ENCODE measurements at regions not wholly inside any gene's neighbourhood (a gene's known extent, or its start where the extent isn't known, plus 50 kb on each side); places are given as distances from the start of the nearest gene placed in this dataset.

DNA sequence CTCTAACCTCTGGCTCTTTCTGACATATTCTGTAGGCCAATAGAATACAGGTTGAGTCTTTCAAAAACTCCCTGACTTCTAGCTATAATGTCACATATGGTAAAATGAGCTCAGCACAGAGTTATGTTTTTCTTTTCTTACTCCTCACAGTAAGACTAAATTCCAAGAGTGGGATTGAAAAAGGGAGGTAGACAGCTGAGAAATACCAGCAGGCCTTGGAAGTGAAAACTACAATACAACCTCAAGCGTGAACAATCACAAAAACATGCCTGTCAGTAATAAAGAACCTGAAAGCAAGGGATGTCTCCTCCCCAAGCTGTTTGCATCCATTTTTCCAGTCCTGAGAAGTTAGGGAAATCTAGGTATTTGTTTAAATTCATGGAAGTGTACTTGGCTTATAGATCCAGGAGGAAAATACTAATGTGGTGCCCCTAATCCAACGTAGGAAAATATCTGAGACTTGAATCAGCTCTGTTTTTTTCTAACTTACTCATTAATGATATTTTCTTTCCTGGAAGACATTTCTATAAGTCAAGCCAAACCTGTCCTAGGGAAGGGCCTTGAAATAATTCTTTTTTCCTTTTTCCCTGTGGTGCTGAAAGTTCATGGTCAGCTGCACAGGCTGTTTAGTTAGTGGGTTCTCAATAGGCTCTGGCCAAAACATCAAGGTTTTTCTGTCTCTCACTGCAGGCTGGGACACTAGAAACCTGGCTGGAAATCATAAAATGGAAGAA is 167.9 kb upstream of the SPATS2L start:
- no peak for DNase-seq

DNA sequence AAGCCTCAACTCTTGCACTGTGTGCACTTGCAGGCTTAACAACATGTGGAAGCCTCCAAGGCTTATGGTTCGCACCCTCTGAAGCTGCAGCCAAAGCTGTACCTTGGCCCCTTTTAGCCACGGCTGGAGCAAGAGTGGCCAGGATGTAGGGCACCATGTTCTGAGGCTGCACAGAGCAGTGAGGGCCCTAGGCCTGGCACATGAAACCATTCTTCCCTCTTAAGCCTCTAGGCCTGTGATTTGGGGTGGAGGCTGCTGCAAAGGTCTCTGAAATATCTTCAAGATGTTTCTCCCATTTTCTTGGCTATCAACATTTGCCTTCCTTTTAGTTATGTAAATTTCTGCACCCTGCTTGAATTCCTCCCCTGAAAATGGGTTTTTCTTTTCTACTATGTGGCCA is 161.9 kb upstream of the SPATS2L start:
- no peak for DNase-seq

DNA sequence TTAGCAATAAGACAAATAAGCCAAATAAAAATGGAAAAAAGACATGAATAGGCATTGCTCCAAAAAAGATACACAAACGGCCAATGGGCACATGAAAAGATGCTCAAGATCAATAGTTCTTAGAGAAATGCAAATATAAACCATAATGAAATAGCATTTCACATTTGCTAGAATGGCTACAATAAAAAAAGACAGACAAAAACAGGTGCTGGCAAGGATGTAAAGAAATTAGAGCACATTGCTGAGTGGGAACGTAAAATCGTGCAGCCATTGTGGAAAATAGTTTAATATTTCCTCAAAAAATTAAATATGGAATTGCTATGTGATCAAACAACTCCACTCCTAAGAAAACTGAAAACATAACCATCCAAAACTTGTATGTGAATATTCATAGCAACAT is 160.0 kb upstream of the SPATS2L start:
- DNase-seq: no peak

DNA sequence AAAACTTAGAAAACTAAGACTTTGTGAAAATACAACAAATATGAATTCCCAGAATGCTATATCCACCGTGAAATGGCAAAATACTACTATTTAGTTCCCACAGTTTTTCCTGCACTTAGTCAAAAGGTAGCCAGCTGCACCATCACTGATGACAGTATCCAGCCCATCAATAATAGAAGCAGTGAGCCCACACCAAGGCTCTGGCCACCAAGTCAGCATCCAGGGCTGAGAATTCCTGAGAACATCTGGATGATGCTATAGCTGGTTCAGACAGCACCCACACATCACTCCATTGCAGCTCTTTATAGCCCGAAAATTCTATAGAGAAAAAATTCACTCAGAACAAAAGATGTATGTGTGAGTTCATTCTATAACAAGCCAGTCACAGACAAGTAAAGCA is 159.1 kb upstream of the SPATS2L start:
- no peak for DNase-seq

DNA sequence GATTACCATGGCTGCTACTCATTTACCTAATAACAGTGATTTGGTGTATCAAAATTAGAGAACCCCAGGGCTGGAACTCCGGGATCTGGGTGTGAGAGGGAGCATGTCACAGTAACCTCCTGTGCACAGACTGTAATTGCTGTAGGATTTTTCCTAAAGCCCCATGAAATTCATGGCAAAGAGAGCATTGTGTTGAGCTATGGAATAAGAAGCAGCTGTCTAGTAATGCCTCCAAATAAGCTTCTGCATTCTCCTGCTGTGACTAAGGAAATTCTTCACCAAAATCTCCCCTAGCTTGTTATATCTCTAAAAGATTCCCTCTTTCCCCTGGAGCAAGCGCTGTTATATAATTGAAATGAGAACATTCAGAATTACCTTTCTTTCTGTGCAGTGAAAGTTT is 158.1 kb upstream of the SPATS2L start:
- no peak for DNase-seq

DNA sequence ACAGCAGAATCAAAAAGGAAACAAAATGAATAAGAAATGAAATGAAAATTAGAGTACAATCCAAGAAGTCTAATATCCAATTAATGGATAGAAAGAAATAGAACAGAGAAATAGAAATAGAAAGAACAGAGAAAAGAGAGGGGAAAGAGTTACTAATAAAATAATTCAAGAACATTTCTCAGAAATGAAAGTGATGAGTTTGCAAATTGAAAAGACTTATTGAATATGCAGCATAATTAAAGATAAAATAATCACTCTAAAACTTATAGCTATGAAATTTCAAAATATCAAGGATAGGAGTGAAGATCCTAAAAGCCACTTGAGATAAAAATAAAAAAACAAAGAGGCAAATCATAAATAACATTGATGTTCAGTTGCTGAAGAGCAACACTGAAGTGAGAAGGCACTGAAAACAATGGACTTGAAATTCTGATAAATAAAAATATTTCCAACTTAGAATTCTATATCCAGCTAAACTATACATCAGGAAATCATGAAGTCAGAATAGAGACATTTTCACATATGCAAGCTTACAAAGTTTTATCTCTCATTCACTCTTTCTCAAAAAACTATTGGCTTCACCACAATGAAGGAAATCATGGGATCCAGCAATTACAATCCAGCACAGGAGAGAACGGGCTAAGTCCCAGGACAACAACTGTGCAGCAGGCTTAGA is 155.9 kb upstream of the SPATS2L start:
- no peak for DNase-seq

DNA sequence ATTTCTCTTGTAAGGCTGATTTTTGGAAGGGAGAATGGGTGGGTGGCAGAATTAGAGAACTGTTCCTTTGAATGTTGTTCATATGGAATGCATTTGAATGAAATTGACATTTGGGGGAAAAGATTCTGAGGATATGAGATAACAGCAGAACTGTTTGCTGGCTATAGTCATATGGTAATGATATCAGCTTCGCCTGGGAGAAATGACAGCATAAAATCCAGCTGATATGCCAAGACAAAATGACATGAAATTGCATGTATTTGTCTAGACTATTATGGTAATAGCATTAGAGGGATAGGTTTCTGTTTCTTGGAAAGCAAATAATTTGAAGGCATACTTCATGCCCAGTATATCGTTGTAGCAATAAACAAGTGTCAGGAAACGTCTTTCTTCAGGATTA is 150.8 kb upstream of the SPATS2L start:
- no peak for DNase-seq

DNA sequence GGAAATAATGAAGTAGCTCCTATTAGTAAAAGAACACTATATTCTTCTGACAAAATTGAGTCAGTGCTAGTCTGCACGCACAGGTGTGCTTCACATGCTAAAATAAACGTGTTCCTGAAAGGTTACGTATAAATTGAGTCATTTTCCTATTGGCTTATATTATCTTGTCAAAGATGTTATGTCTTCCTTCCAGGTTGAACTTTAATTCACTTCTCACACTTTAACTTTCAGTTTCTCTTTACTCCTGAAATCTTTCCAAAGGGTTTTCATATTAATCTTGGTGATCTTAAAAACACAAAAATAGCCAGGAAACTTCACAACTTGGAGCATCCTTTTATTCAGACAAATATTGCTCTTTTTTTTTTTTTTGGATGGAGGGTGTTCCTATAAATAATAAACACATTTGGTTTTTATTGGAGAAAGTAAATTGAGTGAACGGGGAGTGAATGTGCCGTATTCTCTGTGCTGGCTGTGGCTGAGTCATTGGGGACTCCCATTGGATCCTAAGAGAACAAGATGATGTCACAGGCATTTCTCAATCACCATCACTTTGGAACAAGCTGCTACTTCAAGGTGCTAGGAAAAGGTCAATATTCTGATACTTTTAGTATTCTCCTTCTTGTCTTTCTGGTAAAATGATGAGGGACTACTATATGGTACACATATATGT is 150.2 kb upstream of the SPATS2L start:
- DNase-seq: no peak

DNA sequence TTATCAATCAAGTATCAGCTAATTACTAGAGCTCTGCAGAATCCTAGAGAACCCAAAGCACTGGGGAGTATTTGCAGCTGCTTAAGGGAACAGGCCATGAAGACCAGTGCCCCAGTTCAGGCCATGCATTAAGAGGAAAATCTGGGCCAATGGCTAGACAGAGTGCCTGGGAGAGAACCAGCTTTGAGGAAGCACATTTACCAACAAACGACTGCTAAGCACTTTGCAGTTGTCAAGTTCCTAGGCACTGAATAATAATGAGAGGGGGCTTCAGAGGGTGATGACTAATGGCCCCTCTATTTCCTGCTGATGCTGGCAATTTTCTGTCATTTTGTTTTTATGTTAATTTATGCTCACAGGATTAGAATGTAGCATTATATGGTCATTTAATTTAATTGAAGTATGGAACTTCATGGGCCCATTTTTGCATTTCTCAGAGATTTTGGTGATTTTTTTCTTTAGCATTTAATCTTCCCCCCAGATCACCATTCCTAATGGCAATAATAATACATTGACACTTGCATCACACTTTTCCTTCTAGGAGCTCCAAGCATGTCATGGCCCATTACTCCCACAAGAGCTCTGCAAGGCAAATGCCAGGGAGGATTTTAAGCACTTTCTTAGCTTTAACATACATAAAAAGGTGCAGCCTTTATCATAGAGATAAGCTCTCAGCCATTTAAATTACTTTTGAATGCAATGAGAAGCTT is 147.7 kb upstream of the SPATS2L start:
- DNase-seq: no peak

DNA sequence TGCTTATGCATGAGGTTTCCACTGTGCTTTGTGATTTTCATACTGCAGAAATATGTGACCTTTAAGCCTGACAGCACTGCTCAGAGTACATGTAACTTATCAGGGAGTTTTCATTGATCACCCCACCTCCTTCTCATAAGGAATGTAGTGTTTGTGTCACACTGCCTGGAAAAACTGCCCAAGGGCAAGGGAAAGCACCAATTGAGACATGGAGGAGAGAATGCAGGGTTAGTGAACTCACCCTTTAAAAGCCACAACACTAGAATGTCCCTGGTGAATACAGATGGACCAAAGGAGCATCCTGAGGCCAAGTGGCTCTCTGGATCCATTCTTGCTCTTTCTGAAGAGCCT is 147.2 kb upstream of the SPATS2L start:
- no peak for DNase-seq

DNA sequence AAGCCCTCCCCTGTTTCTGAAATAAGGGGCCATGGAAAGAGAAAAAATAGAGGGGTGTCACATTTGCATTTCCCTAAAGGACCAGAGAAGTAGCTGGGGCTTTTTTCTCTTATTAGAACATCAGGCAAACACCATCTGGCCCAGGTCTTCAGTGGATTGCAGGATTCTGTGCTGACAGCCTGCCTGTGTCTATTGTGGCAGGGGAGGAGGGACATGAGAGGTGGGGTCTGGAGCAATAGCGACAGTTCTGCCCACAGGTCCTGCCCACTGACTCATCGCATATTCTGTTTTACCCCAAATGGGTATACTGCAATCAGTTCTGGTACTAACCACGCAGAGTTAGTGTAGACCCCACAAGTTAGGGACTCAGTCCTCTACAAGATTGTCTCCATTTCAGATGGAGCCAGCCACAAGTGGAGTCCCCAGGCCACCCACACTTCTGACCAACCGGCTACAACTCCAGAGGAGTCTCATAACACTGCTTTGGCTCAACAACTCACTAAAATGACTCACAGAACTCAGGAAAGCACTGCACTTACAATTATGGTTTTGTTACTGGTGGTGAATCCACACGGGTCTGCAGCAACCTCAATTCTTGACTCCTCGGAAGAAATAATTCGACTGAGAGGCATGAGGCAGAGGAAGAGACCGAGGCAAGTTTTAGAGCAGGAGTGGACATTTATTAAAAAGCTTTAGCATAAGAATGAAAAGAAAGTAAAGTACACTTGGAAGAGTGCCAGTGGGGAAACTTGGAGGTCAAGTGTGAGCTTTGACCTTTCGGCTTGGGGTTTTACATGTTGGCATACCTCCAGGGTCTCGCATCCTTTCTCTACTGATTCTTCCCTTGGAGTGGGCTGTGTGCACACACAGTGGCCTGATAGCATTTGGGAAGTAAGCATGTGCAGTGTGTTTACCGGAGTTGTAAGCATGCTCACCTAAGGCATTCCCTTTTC is 146.4 kb upstream of the SPATS2L start:
- no peak for DNase-seq

DNA sequence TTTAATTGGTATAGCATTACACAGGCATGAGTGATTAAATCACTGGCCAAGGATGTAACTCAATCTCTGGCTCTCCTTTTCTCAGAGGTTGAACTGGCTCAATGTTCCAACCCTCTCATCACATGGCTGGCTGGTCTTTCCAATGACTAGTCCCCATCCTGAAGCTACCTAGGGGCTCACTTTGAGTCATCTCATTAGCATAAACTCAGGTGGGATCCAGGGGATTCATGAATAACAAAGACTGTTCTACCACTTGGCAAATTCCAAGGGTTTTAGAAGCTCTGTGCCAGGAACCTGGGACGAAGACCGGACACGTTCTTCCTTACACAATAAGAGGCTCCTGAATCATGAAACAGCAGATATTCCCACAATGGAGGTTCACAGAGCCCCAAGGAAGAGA is 145.0 kb upstream of the SPATS2L start:
- no peak for DNase-seq

DNA sequence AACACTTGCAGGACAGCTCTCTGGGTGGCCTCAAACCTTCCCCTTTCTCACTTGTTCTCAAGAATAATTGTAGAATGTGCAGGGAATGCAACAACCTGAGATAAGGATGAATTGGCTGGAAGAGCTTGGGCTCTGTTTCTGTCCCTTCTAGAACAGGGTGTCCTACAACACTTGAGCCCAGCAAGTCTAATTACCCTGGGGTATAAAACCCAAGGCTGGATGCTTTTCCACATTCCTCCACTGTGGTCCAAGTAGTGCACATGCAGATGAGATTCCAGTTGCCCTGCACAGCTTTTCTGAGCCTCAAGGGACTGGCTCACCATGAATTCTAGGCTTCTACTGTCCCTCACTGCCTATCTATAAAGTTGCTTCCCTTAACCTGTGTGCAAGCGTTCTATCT is 140.8 kb upstream of the SPATS2L start:
- no peak for DNase-seq

DNA sequence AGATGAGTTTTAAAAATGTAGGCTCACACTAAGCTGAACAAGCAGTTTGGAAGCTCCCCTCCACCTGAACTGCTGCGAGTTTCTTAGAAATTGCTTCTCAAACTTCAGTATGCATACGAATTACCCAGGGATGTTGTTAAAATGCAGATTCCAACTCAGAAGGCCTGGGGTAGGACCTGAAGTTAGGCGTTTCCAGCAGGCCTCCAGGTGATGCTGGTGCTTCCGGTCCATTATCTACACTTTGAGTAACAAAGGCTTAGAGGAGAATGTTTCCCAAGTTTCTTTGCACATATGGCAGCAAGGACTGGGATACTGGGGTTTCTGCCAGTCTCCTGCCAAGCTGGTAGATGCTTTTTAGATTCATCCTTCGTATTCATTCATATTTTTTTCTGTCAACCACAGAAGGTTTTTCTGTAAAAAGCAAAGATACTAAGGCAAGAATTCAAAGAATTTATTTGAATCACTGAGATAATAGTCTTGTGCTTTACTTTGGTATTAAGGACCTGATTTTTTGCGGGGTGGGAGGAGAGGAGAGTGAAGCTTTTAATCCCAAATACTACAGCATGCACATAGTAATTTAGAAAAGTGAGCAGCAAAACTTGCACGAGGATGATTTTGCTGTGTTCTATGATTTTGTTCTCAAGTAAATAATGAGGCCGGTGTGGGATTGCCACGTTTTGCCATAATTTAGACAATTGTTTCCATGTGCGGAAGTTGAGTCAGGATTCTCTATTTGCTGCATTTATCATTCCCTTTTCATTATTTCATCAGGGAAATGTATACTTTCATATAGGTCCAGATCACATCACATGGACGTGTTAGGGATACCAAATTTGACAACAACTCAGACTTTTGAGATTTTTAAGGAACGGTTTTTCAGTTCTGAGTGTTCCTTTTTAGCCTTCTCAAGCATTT is 137.6 kb upstream of the SPATS2L start:
- DNase-seq: no peak

DNA sequence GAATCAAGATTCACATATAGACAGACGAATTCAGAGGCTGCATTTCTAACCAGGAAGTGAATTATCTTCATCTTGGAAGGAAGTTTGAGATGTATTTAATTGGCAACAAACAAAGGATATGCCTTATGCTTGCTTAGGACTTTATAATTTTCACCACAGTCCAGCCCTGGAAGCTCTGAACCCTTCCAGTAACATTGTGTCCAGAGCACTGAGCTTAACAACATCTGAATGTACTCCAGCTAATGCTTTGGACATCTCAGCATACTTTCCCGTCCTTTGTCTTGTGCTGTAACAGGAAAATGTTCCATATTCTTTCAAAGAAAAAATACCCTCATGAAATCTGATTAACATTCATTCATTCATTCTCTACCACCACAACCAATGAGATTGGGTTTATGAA is 136.3 kb upstream of the SPATS2L start:
- no peak for DNase-seq

DNA sequence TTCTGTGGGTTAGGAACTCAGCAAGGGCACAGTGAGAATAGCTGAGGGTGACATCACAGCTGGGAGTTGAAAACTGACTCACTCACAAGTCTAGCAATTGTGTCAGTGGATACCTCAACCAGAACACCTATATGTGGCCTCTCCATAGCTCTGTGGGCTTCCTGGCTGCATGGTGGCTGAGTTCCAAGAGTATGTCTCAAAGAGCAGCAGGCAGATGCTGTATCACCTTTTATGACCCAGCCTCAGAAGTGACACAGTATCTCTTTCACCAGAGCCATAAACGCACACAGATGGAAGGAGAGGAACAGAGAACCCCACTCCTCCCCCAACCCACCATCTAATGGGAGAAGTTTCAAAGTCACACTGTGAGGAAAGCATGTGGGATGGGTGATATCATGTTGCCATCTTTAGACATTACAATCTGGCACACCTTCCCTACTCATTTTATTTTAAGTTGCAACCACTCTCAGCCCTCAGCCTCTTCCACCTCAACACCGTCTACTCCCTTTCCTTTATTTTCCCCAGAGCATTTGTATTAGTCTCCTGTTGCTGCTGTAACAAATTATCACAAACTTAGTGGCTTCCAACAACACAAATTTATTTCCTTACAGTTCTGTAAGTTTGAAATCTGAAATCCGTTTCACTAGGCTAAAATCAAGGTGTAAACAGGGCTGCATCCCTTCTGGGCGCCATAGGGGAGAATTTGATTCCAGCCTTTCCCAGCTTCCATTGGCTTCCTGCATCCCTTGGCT is 134.6 kb upstream of the SPATS2L start:
- DNase-seq: no peak

DNA sequence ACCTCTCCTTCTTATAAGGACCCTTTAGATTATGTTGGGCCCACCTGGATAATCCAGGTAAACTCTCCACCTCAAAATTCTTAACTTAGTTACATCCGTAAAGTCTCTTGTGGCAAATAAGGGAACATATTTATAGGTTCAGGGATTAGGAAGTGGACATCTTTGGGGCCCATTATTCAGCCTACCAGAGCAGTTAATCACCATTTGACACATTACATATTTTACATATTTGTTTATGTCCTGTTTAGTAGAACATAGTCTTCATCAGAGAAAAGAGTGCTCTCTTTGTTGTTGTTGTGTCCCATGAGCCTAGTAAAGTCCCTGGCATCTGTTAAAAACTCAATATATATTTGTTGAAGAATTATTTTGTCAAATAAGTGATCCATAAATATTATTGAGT is 134.0 kb upstream of the SPATS2L start:
- DNase-seq: no peak

DNA sequence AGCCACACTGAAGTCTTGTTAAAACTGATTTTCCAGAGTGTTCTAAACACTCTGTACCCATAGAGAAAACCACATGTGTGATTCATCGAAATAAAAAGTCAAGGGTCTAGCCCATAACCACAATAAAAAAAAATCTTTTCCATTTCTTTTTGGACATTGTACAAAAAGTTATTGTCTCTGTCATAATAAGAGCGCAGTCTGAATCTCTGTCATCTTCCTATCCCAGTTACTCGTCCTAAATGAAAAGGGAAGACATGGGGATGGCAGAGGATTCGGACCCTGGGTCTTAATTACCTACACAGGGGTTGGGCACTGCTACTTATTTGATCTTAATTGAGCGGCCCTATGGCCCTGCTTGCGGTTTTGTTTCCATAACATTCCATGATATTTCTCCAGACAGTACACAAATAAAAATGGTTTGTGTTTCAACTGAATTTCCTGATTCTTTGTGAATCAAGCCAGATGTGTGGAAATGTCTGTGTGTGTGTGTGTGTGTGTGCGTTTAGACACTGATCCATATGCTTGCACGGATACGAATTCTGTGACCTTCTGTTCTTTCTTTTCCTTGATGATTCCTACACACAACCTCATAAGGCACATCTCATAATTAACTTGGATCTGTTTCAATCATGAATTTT is 133.4 kb upstream of the SPATS2L start:
- no peak for DNase-seq

DNA sequence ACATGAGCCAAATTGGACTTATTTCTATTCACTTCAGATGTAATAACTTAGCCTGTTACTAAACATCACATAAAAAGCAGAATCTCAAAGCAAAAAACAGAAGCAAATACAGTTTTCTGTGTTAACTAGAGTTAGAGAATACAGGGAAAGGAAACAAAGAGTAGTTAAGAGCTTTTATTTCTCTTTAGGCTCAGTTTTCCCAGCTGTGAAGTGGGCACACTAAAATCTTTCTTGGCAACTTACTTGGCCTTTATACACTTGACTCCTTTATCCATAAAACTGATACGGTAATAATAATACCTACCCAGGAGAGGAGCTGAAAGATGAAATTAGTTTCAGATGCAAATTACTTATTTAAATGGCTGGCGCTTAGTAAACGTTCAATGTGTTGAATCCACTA is 132.8 kb upstream of the SPATS2L start:
- DNase-seq: no peak

All from T-helper 2 cell (primary cell).